ENCODE measurements at regions not wholly inside any gene's neighbourhood (a gene's known extent, or its start where the extent isn't known, plus 50 kb on each side); places are given as distances from the start of the nearest gene placed in this dataset.

DNA sequence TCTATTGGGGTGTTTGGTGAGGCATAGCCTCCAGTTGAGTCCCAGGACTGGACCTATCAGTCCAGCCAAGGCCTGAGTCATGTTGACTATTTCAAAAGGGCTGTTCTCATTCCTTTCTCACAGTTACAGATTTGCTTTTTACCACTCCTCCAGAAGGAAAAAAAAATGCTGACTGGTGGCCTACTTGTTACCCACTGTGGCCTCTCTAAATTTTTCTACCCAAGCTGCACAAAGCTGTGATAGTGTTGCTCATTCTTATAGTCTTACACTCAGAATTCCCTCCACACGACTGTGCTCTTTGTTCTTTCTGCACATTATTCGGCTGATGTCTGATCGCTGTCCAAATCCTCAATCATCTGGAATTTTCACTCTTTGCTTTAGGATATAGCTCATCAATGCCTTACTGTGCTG, 1142.2 kb downstream of the IGSF11 start:
- intact Hi-C loops (cut with DNase I): no loop called here
- Histone ChIP-seq H3K27ac (no peak overlapping the region), H3K36me3 (no peaks in the 10 kb centered on the region), H3K4me3 (no peak overlapping the region), H3K9me3 (no peaks in the 10 kb centered on the region), H3K27me3 (no peaks in the 10 kb centered on the region), H3K4me1 (no peaks in the 10 kb centered on the region)
- TF ChIP-seq, protein P1, sequence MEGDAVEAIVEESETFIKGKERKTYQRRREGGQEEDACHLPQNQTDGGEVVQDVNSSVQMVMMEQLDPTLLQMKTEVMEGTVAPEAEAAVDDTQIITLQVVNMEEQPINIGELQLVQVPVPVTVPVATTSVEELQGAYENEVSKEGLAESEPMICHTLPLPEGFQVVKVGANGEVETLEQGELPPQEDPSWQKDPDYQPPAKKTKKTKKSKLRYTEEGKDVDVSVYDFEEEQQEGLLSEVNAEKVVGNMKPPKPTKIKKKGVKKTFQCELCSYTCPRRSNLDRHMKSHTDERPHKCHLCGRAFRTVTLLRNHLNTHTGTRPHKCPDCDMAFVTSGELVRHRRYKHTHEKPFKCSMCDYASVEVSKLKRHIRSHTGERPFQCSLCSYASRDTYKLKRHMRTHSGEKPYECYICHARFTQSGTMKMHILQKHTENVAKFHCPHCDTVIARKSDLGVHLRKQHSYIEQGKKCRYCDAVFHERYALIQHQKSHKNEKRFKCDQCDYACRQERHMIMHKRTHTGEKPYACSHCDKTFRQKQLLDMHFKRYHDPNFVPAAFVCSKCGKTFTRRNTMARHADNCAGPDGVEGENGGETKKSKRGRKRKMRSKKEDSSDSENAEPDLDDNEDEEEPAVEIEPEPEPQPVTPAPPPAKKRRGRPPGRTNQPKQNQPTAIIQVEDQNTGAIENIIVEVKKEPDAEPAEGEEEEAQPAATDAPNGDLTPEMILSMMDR (IDR thresholded peaks at IDR 0.05): no peak
- no peak for TF ChIP-seq POLR2A (IDR thresholded peaks at IDR 0.05)
- no peak for DNase-seq (ENCODE audit: extremely low spot score in 2 of 2)

DNA sequence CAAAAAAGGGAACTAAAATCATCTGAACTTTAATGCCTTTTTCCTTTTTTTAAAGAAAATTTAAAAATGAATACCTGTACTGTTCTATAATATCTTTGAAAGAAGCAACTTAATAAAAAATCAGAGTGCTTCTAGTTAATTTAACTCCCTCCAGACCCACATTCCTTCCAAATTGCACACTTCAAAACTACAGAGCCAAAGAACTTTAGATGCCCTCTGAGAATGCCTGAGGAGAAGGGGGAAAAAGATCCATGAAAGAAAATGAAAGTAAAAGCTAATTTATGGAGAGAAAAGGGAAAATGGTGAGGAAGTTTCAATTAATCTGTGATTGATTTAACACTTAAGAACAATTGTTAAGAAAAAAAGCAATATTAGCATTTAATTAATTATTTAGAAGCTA, 1141.6 kb downstream of the IGSF11 start:
- no peaks in the 10 kb centered on the region for H3K4me1 ChIP-seq
- no peak overlapping the region for H3K4me3 ChIP-seq
- TF ChIP-seq POLR2A (IDR thresholded peaks at IDR 0.05): no peak
- TF ChIP-seq, protein P1 (IDR thresholded peaks at IDR 0.05): no peak
- no peak for TF ChIP-seq POLR2AphosphoS5 (IDR thresholded peaks at IDR 0.05; ENCODE audit: insufficient read depth in 1 of 2, low read depth in 1 of 2)
- H3K36me3 ChIP-seq: no peaks in the 10 kb centered on the region
- intact Hi-C loops (cut with DNase I): no loop called here
- DNase-seq (ENCODE audit: extremely low spot score in 2 of 2): no peak
- H3K9me3 ChIP-seq: no peaks in the 10 kb centered on the region
- H3K27ac ChIP-seq: no peak overlapping the region
- H3K27me3 ChIP-seq: no peaks in the 10 kb centered on the region

DNA sequence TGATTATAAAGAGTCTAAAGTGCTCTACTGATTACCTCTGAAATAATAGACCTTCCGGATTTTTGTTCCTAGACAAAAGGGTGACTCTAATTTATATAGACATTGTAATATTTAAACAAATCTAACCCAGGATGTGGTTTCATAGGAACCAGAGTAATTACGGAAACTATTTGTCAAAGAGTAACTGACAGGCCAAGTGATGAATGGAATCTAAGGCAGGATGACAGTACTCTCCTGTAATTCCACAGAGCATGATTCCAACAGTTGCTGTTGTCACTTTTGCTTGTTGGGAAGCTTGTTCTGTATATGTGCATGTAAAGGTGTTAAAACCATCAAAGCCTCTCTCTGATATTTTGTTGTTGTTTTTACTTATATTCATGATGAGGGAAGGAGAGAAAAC, 1141.0 kb downstream of the IGSF11 start:
- no peak overlapping the region for H3K4me3 ChIP-seq
- intact Hi-C loops (cut with DNase I): no loop called here
- TF ChIP-seq POLR2AphosphoS5 (IDR thresholded peaks at IDR 0.05; ENCODE audit: insufficient read depth in 1 of 2, low read depth in 1 of 2) (no peak), POLR2A (IDR thresholded peaks at IDR 0.05) (no peak)
- TF ChIP-seq, protein P1 (IDR thresholded peaks at IDR 0.05): no peak
- no peaks in the 10 kb centered on the region for H3K36me3 ChIP-seq
- H3K4me1 ChIP-seq: no peaks in the 10 kb centered on the region
- H3K27me3 ChIP-seq: no peaks in the 10 kb centered on the region
- H3K9me3 ChIP-seq: no peaks in the 10 kb centered on the region
- no peak overlapping the region for H3K27ac ChIP-seq
- no peak for DNase-seq (ENCODE audit: extremely low spot score in 2 of 2)

DNA sequence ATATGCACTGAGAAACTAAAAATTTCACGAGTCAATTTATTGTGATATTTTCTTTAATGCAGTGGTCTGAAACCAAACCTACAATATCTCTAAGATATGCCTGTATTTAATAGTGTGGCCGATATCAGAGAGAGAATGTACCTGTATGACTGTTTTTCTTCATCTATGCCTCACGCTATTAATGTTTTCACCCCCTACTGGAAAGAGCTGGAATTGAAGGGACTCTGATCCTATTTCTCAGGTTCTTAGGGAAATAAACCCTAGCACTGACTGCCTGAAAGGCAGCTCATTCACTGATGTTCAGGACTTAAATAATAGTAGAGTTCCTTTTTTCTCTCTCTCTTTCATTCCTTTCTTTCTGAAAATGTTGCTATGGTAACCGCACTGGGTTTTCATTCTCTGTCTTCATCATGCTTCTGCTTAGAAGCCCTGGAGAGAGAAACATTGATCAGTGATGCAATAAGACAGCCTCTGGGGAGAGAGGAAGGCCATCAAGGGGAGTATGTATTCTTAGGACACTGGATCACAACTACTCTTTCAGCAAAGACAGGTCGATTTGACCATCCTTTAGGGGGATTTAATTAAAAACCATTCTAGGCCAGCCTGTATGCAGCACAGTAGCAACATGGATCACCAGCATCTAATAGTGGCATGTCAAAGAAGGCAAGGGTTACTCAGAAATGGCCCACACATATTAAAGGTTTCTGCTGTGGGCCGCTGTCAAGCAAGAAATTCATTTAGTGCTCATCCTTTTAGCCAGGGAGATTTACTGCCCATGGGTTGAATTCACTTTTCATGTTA, 1135.7 kb downstream of the IGSF11 start:
- no peak for TF ChIP-seq POLR2A (IDR thresholded peaks at IDR 0.05)
- TF ChIP-seq POLR2AphosphoS5 (IDR thresholded peaks at IDR 0.05; ENCODE audit: insufficient read depth in 1 of 2, low read depth in 1 of 2): no peak
- TF ChIP-seq, protein P1 (IDR thresholded peaks at IDR 0.05): no peak
- no peaks in the 10 kb centered on the region for H3K36me3 ChIP-seq

DNA sequence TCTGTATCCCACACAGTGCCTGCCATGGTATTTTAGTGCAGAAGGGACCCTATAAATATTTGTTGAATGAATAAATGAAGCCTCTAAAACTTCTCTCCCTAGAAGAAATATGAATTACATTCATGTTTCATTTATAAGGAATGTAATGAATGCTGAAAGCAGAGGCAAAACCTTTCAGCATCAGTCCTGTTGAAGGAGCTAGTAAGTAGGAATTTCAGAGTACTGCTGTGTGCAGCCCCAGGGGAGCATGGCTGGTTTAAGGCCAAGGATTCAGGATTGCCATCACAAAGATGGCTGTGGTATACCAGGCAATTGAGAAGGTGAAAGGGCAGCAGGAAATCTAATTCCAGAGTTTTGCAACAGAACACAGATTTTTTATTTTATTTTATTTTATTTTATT, 1131.4 kb downstream of the IGSF11 start:
- no peak overlapping the region for H3K27ac ChIP-seq
- no peaks in the 10 kb centered on the region for H3K36me3 ChIP-seq
- TF ChIP-seq, protein P1 (IDR thresholded peaks at IDR 0.05): no peak
- no peak for TF ChIP-seq POLR2AphosphoS5 (IDR thresholded peaks at IDR 0.05; ENCODE audit: insufficient read depth in 1 of 2, low read depth in 1 of 2)
- TF ChIP-seq POLR2A (IDR thresholded peaks at IDR 0.05): no peak
- intact Hi-C loops (cut with DNase I): no loop called here
- no peaks in the 10 kb centered on the region for H3K4me1 ChIP-seq
- H3K9me3 ChIP-seq: no peaks in the 10 kb centered on the region
- no peak for DNase-seq (ENCODE audit: extremely low spot score in 2 of 2)
- no peak overlapping the region for H3K4me3 ChIP-seq
- H3K27me3 ChIP-seq: no peaks in the 10 kb centered on the region

More for the DNA sequence above, 1135.7 kb downstream of the IGSF11 start:
- H3K4me3 ChIP-seq: no peak overlapping the region
- H3K9me3 ChIP-seq: no peaks in the 10 kb centered on the region
- H3K27me3 ChIP-seq: no peaks in the 10 kb centered on the region
- no peak overlapping the region for H3K27ac ChIP-seq
- intact Hi-C loops (cut with DNase I): no loop called here
- no peak for DNase-seq (ENCODE audit: extremely low spot score in 2 of 2)
- H3K4me1 ChIP-seq: no peaks in the 10 kb centered on the region
